ENCODE measurements at regions not wholly inside any gene's neighbourhood (a gene's known extent, or its start where the extent isn't known, plus 50 kb on each side); places are given as distances from the start of the nearest gene placed in this dataset.

GRCh38 chr17:74017466-74017865 is 186.0 kb upstream of the RPL38 start:
- no peak for ATAC-seq
- DNase-seq: no peak

- no peak for ATAC-seq
These were observed 185.4 kb upstream of the RPL38 start for GRCh38 chr17:74018115-74018514.

GRCh38 chr17:74019271-74019670 is 184.2 kb upstream of the RPL38 start:
- ATAC-seq (no peak), DNase-seq (no peak)

More at GRCh38 chr17:74018115-74018514, 185.4 kb upstream of the RPL38 start:
- DNase-seq: no peak

GRCh38 chr17:74019860-74020259 is 183.6 kb upstream of the RPL38 start:
- DNase-seq (no peak), ATAC-seq (no peak)

- ATAC-seq (no peak), DNase-seq (no peak)
These were observed 183.0 kb upstream of the RPL38 start for GRCh38 chr17:74020522-74020921.

GRCh38 chr17:74024871-74025531 is 178.5 kb upstream of the RPL38 start:
- ATAC-seq: no peak
- no peak for DNase-seq

- DNase-seq (no peak), ATAC-seq (no peak)
These were observed 176.0 kb upstream of the RPL38 start for GRCh38 chr17:74027444-74027843.

- ATAC-seq: no peak
- no peak for DNase-seq
These were observed 174.9 kb upstream of the RPL38 start for GRCh38 chr17:74028354-74029116.

GRCh38 chr17:74031316-74032090 is 172.0 kb upstream of the RPL38 start:
- no peak for ATAC-seq
- DNase-seq: no peak

- DNase-seq (no peak), ATAC-seq (no peak)
These were observed 171.3 kb upstream of the RPL38 start for GRCh38 chr17:74032222-74032621.

- DNase-seq (no peak), ATAC-seq (no peak)
These were observed 166.2 kb upstream of the RPL38 start for GRCh38 chr17:74037320-74037719.

- no peak for ATAC-seq
- DNase-seq: no peak
These were observed 163.2 kb upstream of the RPL38 start for GRCh38 chr17:74040291-74040690.

- no peak for ATAC-seq
- no peak for DNase-seq
These were observed 162.7 kb upstream of the RPL38 start for GRCh38 chr17:74040729-74041128.

- no peak for ATAC-seq
- no peak for DNase-seq
These were observed 161.4 kb upstream of the RPL38 start for GRCh38 chr17:74041869-74042640.

GRCh38 chr17:74042744-74043486 is 160.6 kb upstream of the RPL38 start:
- peak; percentile 91 for ATAC-seq
- peak; percentile 34 for DNase-seq

- ATAC-seq (no peak), DNase-seq (no peak)
These were observed 159.5 kb upstream of the RPL38 start for GRCh38 chr17:74043976-74044375.

- DNase-seq (no peak), ATAC-seq (no peak)
These were observed 157.7 kb upstream of the RPL38 start for GRCh38 chr17:74045608-74046280.

GRCh38 chr17:74049167-74049966 is 154.1 kb upstream of the RPL38 start:
- ATAC-seq: no peak
- no peak for DNase-seq

- no peak for DNase-seq
- ATAC-seq: no peak
These were observed 153.5 kb upstream of the RPL38 start for GRCh38 chr17:74049967-74050458.

- ATAC-seq (no peak), DNase-seq (no peak)
These were observed 152.1 kb upstream of the RPL38 start for GRCh38 chr17:74051348-74051747.

Measured in stimulated activated naive CD8-positive, alpha-beta T cell treated with anti-CD3 and anti-CD28 coated beads, Interleukin-15, Interleukin-2, amounts not matched to agents 100 U/mL and 50 U/mL, for 24 hours (primary cell).